Activated CD4-positive, alpha-beta T cell treated with anti-CD3 and anti-CD28 coated beads, Interleukin-2, amount 10 ng/mL, durations not matched to agents 24 days and 14 days (primary cell): ENCODE measurements at regions not wholly inside any gene's neighbourhood (a gene's known extent, or its start where the extent isn't known, plus 50 kb on each side); places are given as distances from the start of the nearest gene placed in this dataset.

Experiments
- DNase-seq: peaks from one replicate; pipeline ENCODE4 v3.0.0; 2022
- H3K27ac Mint-ChIP-seq: one replicate; pipeline ENCODE4 v1.8.0; 2022; ENCODE audit warnings: mild to moderate bottlenecking, mixed read lengths
- H3K27me3 Mint-ChIP-seq: one replicate; pipeline ENCODE4 v1.8.0; 2022; ENCODE audit warnings: mixed read lengths
- H3K36me3 Mint-ChIP-seq: one replicate; pipeline ENCODE4 v1.8.0; 2022; ENCODE audit warnings: low read depth, mild to moderate bottlenecking, mixed read lengths
- H3K4me1 Mint-ChIP-seq: one replicate; pipeline ENCODE4 v1.8.0; 2021; ENCODE audit warnings: mixed read lengths
- H3K4me3 Mint-ChIP-seq: one replicate; pipeline ENCODE4 v1.8.0; 2022; ENCODE audit warnings: mild to moderate bottlenecking, moderate library complexity, mixed read lengths
- H3K9me3 Mint-ChIP-seq: one replicate; pipeline ENCODE4 v1.8.0; 2021; ENCODE audit warnings: mixed read lengths
- intact Hi-C: fragments of 100-400 bp; cut with micrococcal nuclease; formaldehyde crosslinking; loops from one replicate; pipeline ENCODE4 v1.15.1; 2023

- no peaks in the 10 kb centered on the region for H3K36me3 Mint-ChIP-seq
Measured at GRCh38 chr6:120615238-120615637, 719.0 kb downstream of the TBC1D32 start.

GRCh38 chr6:120614723-120615122 is 719.6 kb downstream of the TBC1D32 start:
- H3K36me3 Mint-ChIP-seq: no peaks in the 10 kb centered on the region
- H3K9me3 Mint-ChIP-seq: no peaks in the 10 kb centered on the region

More at GRCh38 chr6:120615238-120615637, 719.0 kb downstream of the TBC1D32 start:
- no peaks in the 10 kb centered on the region for H3K27me3 Mint-ChIP-seq
- no peaks in the 10 kb centered on the region for H3K4me1 Mint-ChIP-seq
- H3K9me3 Mint-ChIP-seq: no peaks in the 10 kb centered on the region
- intact Hi-C loops: no loop called here
- no peak overlapping the region for H3K27ac Mint-ChIP-seq
- DNase-seq: no peak
- H3K4me3 Mint-ChIP-seq: no peak overlapping the region

GRCh38 chr6:120608826-120609225 is 725.5 kb downstream of the TBC1D32 start:
- Mint-ChIP-seq H3K4me3 (no peak overlapping the region), H3K27ac (no peak overlapping the region), H3K36me3 (no peaks in the 10 kb centered on the region), H3K9me3 (no peaks in the 10 kb centered on the region), H3K27me3 (no peaks in the 10 kb centered on the region), H3K4me1 (no peaks in the 10 kb centered on the region)
- intact Hi-C loops: no loop called here
- DNase-seq: no peak

More at GRCh38 chr6:120614723-120615122, 719.6 kb downstream of the TBC1D32 start:
- H3K4me1 Mint-ChIP-seq: no peaks in the 10 kb centered on the region
- DNase-seq: no peak
- intact Hi-C loops: no loop called here
- H3K27me3 Mint-ChIP-seq: no peaks in the 10 kb centered on the region
- no peak overlapping the region for H3K4me3 Mint-ChIP-seq
- H3K27ac Mint-ChIP-seq: no peak overlapping the region

- H3K36me3 Mint-ChIP-seq: no peaks in the 10 kb centered on the region
- no peaks in the 10 kb centered on the region for H3K9me3 Mint-ChIP-seq
- no peaks in the 10 kb centered on the region for H3K27me3 Mint-ChIP-seq
- H3K27ac Mint-ChIP-seq: no peak overlapping the region
- no peak for DNase-seq
- intact Hi-C loops: no loop called here
- H3K4me1 Mint-ChIP-seq: no peaks in the 10 kb centered on the region
- H3K4me3 Mint-ChIP-seq: no peak overlapping the region
Measured at GRCh38 chr6:120606743-120607142, 727.5 kb downstream of the TBC1D32 start.

GRCh38 chr6:120604510-120604909 is 729.8 kb downstream of the TBC1D32 start:
- H3K27me3 Mint-ChIP-seq: no peaks in the 10 kb centered on the region
- intact Hi-C loops: no loop called here

GRCh38 chr6:120590611-120591010 is 743.7 kb downstream of the TBC1D32 start:
- Mint-ChIP-seq H3K4me3 (no peak overlapping the region), H3K9me3 (no peaks in the 10 kb centered on the region), H3K4me1 (no peaks in the 10 kb centered on the region), H3K27me3 (no peaks in the 10 kb centered on the region), H3K36me3 (no peaks in the 10 kb centered on the region), H3K27ac (no peak overlapping the region)
- DNase-seq: no peak
- intact Hi-C loops: no loop called here

More at GRCh38 chr6:120604510-120604909, 729.8 kb downstream of the TBC1D32 start:
- no peaks in the 10 kb centered on the region for H3K4me1 Mint-ChIP-seq
- H3K9me3 Mint-ChIP-seq: no peaks in the 10 kb centered on the region
- H3K4me3 Mint-ChIP-seq: no peak overlapping the region
- DNase-seq: no peak
- no peak overlapping the region for H3K27ac Mint-ChIP-seq
- no peaks in the 10 kb centered on the region for H3K36me3 Mint-ChIP-seq

- no peak overlapping the region for H3K4me3 Mint-ChIP-seq
- no peaks in the 10 kb centered on the region for H3K27me3 Mint-ChIP-seq
- no peaks in the 10 kb centered on the region for H3K36me3 Mint-ChIP-seq
- no peak overlapping the region for H3K27ac Mint-ChIP-seq
- DNase-seq: no peak
- intact Hi-C loops: no loop called here
- H3K4me1 Mint-ChIP-seq: no peaks in the 10 kb centered on the region
- no peaks in the 10 kb centered on the region for H3K9me3 Mint-ChIP-seq
Measured at GRCh38 chr6:120588424-120588823, 745.9 kb downstream of the TBC1D32 start.

GRCh38 chr6:120587381-120587780 is 746.9 kb downstream of the TBC1D32 start:
- Mint-ChIP-seq H3K4me1 (no peaks in the 10 kb centered on the region), H3K27ac (no peak overlapping the region), H3K27me3 (no peaks in the 10 kb centered on the region), H3K4me3 (no peak overlapping the region), H3K36me3 (no peaks in the 10 kb centered on the region), H3K9me3 (no peaks in the 10 kb centered on the region)
- intact Hi-C loops: no loop called here
- no peak for DNase-seq

- no peaks in the 10 kb centered on the region for H3K36me3 Mint-ChIP-seq
- H3K27me3 Mint-ChIP-seq: no peaks in the 10 kb centered on the region
- intact Hi-C loops: no loop called here
- no peak overlapping the region for H3K27ac Mint-ChIP-seq
- no peak for DNase-seq
- no peaks in the 10 kb centered on the region for H3K9me3 Mint-ChIP-seq
- H3K4me1 Mint-ChIP-seq: no peaks in the 10 kb centered on the region
- no peak overlapping the region for H3K4me3 Mint-ChIP-seq
Measured at GRCh38 chr6:120584111-120584760, 750.0 kb downstream of the TBC1D32 start.

- H3K27ac Mint-ChIP-seq: no peak overlapping the region
Measured at GRCh38 chr6:120576061-120576460, 758.2 kb downstream of the TBC1D32 start.

GRCh38 chr6:120569714-120570113 is 764.6 kb downstream of the TBC1D32 start:
- no peak for DNase-seq
- H3K27ac Mint-ChIP-seq: no peak overlapping the region
- H3K4me3 Mint-ChIP-seq: no peak overlapping the region
- H3K9me3 Mint-ChIP-seq: no peaks in the 10 kb centered on the region
- no peaks in the 10 kb centered on the region for H3K36me3 Mint-ChIP-seq
- no peaks in the 10 kb centered on the region for H3K4me1 Mint-ChIP-seq
- intact Hi-C loops: no loop called here
- H3K27me3 Mint-ChIP-seq: no peaks in the 10 kb centered on the region

More at GRCh38 chr6:120576061-120576460, 758.2 kb downstream of the TBC1D32 start:
- H3K27me3 Mint-ChIP-seq: no peaks in the 10 kb centered on the region
- no peaks in the 10 kb centered on the region for H3K9me3 Mint-ChIP-seq
- H3K36me3 Mint-ChIP-seq: no peaks in the 10 kb centered on the region
- intact Hi-C loops: no loop called here
- H3K4me3 Mint-ChIP-seq: no peak overlapping the region
- H3K4me1 Mint-ChIP-seq: no peaks in the 10 kb centered on the region
- DNase-seq: no peak

GRCh38 chr6:120564779-120565178 is 769.5 kb downstream of the TBC1D32 start:
- Mint-ChIP-seq H3K9me3 (no peaks in the 10 kb centered on the region), H3K27ac (no peak overlapping the region), H3K36me3 (no peaks in the 10 kb centered on the region)

GRCh38 chr6:120558294-120558693 is 776.0 kb downstream of the TBC1D32 start:
- Mint-ChIP-seq H3K4me1 (no peaks in the 10 kb centered on the region), H3K27ac (no peak overlapping the region), H3K4me3 (no peak overlapping the region), H3K27me3 (no peaks in the 10 kb centered on the region), H3K36me3 (no peaks in the 10 kb centered on the region), H3K9me3 (no peaks in the 10 kb centered on the region)
- no peak for DNase-seq
- intact Hi-C loops: no loop called here

More at GRCh38 chr6:120564779-120565178, 769.5 kb downstream of the TBC1D32 start:
- intact Hi-C loops: no loop called here
- Mint-ChIP-seq H3K4me1 (no peaks in the 10 kb centered on the region), H3K27me3 (no peaks in the 10 kb centered on the region), H3K4me3 (no peak overlapping the region)
- DNase-seq: no peak

GRCh38 chr6:120557554-120557953 is 776.7 kb downstream of the TBC1D32 start:
- Mint-ChIP-seq H3K4me1 (no peaks in the 10 kb centered on the region), H3K4me3 (no peak overlapping the region), H3K27me3 (no peaks in the 10 kb centered on the region), H3K27ac (no peak overlapping the region), H3K9me3 (no peaks in the 10 kb centered on the region), H3K36me3 (no peaks in the 10 kb centered on the region)
- intact Hi-C loops: no loop called here
- DNase-seq: no peak

GRCh38 chr6:120556491-120556890 is 777.8 kb downstream of the TBC1D32 start:
- H3K9me3 Mint-ChIP-seq: no peaks in the 10 kb centered on the region
- no peaks in the 10 kb centered on the region for H3K36me3 Mint-ChIP-seq
- no peak overlapping the region for H3K4me3 Mint-ChIP-seq
- no peaks in the 10 kb centered on the region for H3K27me3 Mint-ChIP-seq
- H3K27ac Mint-ChIP-seq: no peak overlapping the region
- intact Hi-C loops: no loop called here
- H3K4me1 Mint-ChIP-seq: no peaks in the 10 kb centered on the region
- no peak for DNase-seq
